OCI-M2 (cell line): ENCODE measurements at regions not wholly inside any gene's neighbourhood (a gene's known extent, or its start where the extent isn't known, plus 50 kb on each side); places are given as distances from the start of the nearest gene placed in this dataset.

ENCODE experiments used
- DNase-seq: peaks from one replicate; lab custom pipeline; 2025; ENCODE audit not compliant: unreplicated experiment; lab: John Stamatoyannopoulos, UW

DNA sequence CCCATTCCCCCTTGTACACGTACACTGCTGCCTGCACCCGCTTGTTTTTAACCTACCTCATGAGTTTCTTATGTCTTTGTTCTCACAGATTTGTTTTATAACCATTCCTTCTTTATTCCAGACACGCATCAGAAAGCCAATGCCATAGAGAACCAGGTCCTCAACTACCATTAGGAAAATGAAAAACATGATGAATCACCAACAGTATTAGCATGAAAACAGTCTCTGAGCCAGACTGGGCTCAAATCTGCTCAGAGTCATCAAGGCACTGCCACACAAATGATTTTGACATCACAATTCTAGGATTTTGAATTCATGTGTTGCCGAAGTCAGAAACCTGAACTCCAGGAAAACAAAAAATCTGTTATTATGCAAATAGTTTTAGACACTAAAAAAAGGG, 394.1 kb upstream of the GRIA1 start:
- DNase-seq, result no peak

DNA sequence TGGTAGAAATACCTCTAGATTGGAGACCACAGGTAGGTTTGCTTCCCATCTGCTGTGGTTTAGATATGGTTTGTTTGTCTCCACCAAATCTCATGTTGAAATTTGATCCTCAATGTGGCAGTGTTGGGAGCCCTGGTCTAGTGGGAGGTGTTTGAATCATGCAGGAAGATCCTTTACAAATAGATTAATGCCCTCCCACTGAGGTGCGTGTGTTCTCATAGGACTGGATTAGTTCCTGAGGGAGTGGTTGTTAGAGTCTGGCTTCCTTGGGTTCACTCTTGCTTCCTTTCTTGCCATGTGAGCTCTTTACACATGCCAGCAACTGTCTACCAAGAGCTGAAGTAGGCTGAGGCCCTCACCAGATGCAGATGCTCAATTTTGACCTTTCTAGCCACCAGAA, 391.1 kb upstream of the GRIA1 start:
- DNase-seq, result no peak

GRCh38 chr5:153101235-153102180, 389.0 kb upstream of the GRIA1 start:
- DNase-seq, result no peak

- no peak for DNase-seq
Measured at GRCh38 chr5:153116916-153117315, 373.6 kb upstream of the GRIA1 start.

DNA sequence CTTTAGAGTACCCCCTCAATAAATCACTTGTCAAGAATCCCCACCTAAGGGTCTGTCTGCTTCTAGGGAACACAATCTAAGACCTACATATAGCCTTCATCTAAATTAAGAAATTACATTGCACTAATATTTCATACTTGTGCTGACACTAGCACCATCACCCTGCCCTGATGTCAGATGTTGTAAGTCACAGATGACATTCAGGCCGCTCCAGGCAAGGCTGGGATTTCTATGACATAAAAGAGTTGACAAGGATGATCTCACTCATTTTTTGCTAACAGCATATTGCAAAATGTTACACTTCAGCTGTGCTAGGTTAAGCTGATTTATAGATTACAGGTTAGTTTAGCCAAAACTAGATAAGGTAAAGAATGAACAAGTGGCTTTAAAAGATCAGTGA, 372.5 kb upstream of the GRIA1 start:
- DNase-seq, result no peak

DNA sequence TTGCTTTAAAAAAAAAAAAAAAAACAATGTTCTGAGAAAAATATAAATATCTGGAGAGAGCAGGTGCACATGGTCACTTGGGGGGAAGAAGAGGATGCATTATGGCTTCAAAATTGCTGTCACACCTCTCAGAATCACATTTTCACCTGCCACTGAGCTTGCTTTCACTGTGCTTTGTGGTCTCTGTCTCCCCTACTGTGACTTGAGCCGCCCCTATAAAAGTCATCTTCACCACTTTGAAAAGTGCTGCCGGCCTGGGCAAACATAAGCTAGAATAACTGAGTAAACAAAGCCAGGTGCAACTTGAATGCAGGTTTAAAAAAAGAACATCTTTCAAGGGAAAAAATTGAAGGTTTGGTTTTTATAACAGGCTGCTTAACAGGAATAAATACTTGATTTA, 368.1 kb upstream of the GRIA1 start:
- DNase-seq, result no peak

- DNase-seq, result no peak
Measured at GRCh38 chr5:153130296-153130695, 360.2 kb upstream of the GRIA1 start.

DNA sequence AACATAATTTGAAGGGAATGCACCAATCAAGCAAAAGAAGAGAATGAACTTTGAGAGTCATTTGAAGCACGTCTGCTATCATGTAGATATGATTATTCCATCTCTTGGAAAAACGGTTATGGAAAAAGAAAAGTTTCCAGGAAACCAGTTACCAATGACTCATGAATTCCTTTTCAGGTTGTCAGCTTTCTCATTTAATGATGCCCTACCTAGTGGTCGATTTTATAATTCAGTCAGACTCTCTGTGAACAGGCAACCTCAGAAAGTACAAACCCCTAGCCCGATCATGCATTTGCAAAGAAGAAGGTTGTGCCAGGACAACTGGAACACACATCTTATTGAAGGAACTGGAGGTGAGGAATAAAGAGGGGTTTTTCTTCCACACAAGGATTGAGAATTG, 355.1 kb upstream of the GRIA1 start:
- DNase-seq, result no peak

GRCh38 chr5:153136910-153137614, 353.4 kb upstream of the GRIA1 start:
- no peak for DNase-seq

DNA sequence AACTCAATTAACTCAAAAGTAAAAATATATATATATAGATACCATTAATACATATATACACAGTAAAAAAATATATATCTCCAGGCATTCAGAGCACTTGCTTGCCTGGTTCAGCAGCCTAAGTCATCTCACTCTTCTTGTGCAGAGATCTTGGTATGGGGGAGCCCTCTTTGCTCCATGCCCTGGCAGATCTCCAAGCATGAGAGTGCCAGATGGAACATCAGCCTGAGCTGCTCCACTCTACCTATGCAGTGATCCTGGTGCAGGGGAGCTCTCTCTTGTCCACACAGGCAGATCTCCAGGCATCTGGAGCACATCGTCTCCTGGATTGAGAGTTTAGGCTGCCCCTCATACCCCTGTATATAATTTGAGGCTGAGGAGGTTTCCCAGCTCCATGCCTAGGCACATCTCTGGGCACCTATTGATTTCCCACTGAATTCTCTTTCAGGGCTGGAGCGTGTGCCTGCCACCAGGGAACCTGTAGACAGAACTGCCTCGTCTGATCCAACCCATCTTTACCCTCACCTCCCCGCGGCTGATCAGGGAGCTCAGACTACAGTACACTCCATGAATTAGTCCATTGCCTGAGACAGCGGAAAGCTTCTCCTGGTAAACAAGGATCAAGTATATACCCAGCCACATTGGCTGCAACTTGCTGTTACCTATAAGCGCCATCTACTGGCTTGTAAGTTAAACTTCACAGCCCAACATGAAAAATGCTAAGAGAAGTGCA, 342.4 kb upstream of the GRIA1 start:
- no peak for DNase-seq

- DNase-seq, result no peak
Measured at GRCh38 chr5:153148624-153148976, 341.9 kb upstream of the GRIA1 start.

DNA sequence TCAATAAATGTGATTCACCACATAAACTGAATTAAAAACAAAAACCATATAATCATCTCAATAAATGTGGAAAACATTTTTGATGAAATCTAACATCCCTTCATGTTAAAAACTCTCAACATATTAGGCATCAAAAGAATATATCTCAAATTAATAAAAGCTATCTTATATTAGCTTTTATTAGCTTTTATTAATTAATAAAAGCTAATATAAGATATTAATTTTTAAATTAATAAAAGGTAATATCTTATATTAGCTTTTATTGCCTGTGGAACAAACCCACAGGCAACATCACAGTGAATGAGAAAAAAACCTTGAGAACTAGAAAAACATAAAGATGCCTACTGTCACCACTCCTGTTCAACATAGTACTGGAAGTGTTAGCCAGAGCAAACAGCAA, 338.9 kb upstream of the GRIA1 start:
- no peak for DNase-seq

GRCh38 chr5:153153086-153153485, 337.4 kb upstream of the GRIA1 start:
- no peak for DNase-seq

GRCh38 chr5:153157156-153157555, 333.3 kb upstream of the GRIA1 start:
- DNase-seq, result no peak

DNA sequence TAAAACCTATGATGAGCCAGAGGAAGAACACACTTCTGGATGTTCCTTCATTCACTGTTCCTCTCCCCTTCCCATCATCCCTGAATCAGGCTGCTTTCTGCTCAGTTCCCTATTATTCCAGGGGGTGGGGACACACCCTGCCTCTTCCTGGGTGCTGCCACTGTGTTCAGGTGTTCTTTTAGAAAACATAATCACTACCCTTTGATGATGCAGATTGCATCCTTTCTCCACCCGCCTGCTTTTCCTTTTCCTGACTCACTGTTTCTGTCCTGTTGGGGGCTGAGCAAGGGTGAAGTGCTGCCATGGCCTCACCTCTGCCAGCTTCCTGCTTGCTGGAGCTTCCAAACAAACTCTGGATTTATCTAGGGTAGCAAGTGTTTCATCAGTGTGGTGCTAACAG, 331.9 kb upstream of the GRIA1 start:
- no peak for DNase-seq

GRCh38 chr5:153159616-153160015, 330.9 kb upstream of the GRIA1 start:
- no peak for DNase-seq

GRCh38 chr5:153168241-153168640, 322.2 kb upstream of the GRIA1 start:
- DNase-seq, result no peak

GRCh38 chr5:153187503-153187902, 303.0 kb upstream of the GRIA1 start:
- no peak for DNase-seq

DNA sequence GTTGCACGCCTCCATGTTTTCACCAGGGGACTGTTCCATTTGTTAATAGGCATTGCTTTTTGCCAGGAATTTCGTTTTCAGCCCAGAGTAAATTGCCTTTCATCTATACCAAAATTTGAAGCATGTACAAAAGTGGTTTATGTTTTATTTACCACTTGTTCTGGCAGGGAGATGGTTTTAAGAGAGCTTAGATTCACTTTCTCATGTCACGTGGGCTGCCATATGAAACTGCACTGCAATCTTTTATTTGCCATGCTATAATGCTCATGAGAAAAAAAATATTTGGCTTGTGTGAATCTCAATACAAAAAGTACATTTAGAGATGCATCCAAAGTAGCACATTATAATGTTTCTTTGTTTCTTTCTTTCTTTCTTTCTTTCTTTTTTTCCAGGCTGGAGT, 284.1 kb upstream of the GRIA1 start:
- no peak for DNase-seq

GRCh38 chr5:153209016-153209415, 281.5 kb upstream of the GRIA1 start:
- no peak for DNase-seq

- DNase-seq, result no peak
Measured at GRCh38 chr5:153209687-153210086, 280.8 kb upstream of the GRIA1 start.

- no peak for DNase-seq
Measured at GRCh38 chr5:153211076-153211475, 279.4 kb upstream of the GRIA1 start.
